Upper lobe of left lung (tissue), 6 donors: ENCODE measurements at regions not wholly inside any gene's neighbourhood (a gene's known extent, or its start where the extent isn't known, plus 50 kb on each side); places are given as distances from the start of the nearest gene placed in this dataset.

Source experiments
- ATAC-seq, 2 donors: fragments of 200-7000 bp; cut with Tn5 transposase; one replicate each; pipeline ENCODE4 v1.9.1; 2022; ENCODE audit warnings: mild to moderate bottlenecking in 2 of 2, moderate library complexity in 2 of 2; ENCODE audit not compliant: low FRiP score in 2 of 2
- DNase-seq, 2 donors: peaks; one replicate each; pipeline ENCODE4 v3.0.0-alpha.2; 2019 to 2020
- H3K27ac ChIP-seq, 4 donors: fragments of 200-600 bp; sonication (generic); one replicate each; pipeline ENCODE4 v1.5.1; 2016 to 2019
- H3K27me3 ChIP-seq, 4 donors: fragments of 200-600 bp; sonication (generic); one replicate each; pipeline ENCODE4 v1.5.1; 2017 to 2019
- H3K36me3 ChIP-seq, 4 donors: fragments of 200-600 bp; sonication (generic); one replicate each; pipeline ENCODE4 v1.5.1; 2016 to 2019
- H3K4me1 ChIP-seq, 4 donors: fragments of 200-600 bp; sonication (generic); one replicate each; pipeline ENCODE4 v1.5.1; 2018 to 2019
- H3K4me3 ChIP-seq, 4 donors: fragments of 200-600 bp; sonication (generic); one replicate each; pipeline ENCODE4 v1.5.1; 2017 to 2019; ENCODE audit warnings: mild to moderate bottlenecking in 2 of 4, moderate library complexity in 1 of 4
- H3K9me3 ChIP-seq, 4 donors: fragments of 200-600 bp; sonication (generic); one replicate each; pipeline ENCODE4 v1.5.1; 2018 to 2019
- CTCF ChIP-seq, 6 experiments: fragments of 450-650 bp in 4 of 6; fragments of 200-600 bp in 2 of 6; sonication (generic) in 2 of 6; IDR thresholded peaks; one replicate each; pipeline ENCODE4 v1.5.1; 2016 to 2019; ENCODE audit warnings: antibody characterized with exemption in 6 of 6
- EP300 ChIP-seq, 4 donors: sonication (generic); formaldehyde crosslinking; IDR thresholded peaks; one replicate each; pipeline ENCODE4 v1.5.1; 2017; ENCODE audit warnings: antibody characterized with exemption in 4 of 4, control low read depth in 2 of 4
- POLR2A ChIP-seq, 4 donors: fragments of 450-650 bp; IDR thresholded peaks; one replicate each; pipeline ENCODE4 v1.5.1; 2016 to 2017; ENCODE audit warnings: antibody characterized with exemption in 4 of 4, mild to moderate bottlenecking in 2 of 4
- POLR2AphosphoS5 ChIP-seq, 2 donors: sonication (generic); formaldehyde crosslinking; IDR thresholded peaks; one replicate each; pipeline ENCODE4 v1.5.1; 2017; ENCODE audit warnings: antibody characterized with exemption in 2 of 2
- WGBS, 2 donors: methylation state at CpG; one replicate each; pipeline ENCODE4 v1.1.5; 2017 to 2018; 5-methylcytosine and 5-hydroxymethylcytosine counted together
- donor health status: DM: no; HTN: no; CAD: no; lungs with moderate emphysema.
- donor health status: DM: no; HTN: yes; CAD: no; lungs with severe emphysema.

GRCh38 chr10:15432266-15432665 is 61.2 kb upstream of the FAM171A1 start:
- Histone ChIP-seq H3K4me3 (no peak overlapping the region), H3K27me3 (no peaks in the 10 kb centered on the region), H3K27ac (no peak overlapping the region), H3K4me1 (no peaks in the 10 kb centered on the region), H3K9me3 (no peaks in the 10 kb centered on the region), H3K36me3 (no peaks in the 10 kb centered on the region)
- 74 to 75% methylated on average over 7 of the region's 7 CpGs for WGBS, 2 donors
- DNase-seq (no peak), ATAC-seq (no peak)
- TF ChIP-seq EP300 (IDR thresholded peaks at IDR 0.05) (no peak), POLR2AphosphoS5 (IDR thresholded peaks at IDR 0.05) (no peak), CTCF (IDR thresholded peaks at IDR 0.05) (no peak), POLR2A (IDR thresholded peaks at IDR 0.05) (no peak)

GRCh38 chr10:15430969-15431771 is 60.1 kb upstream of the FAM171A1 start:
- no peaks in the 10 kb centered on the region for H3K36me3 ChIP-seq
- no peak for ATAC-seq
- H3K27ac ChIP-seq: no peak overlapping the region
- H3K9me3 ChIP-seq: no peaks in the 10 kb centered on the region
- 70 to 80% methylated on average over 7 of the region's 7 CpGs for WGBS, 2 donors
- H3K4me1 ChIP-seq: no peaks in the 10 kb centered on the region
- DNase-seq: no peak
- no peaks in the 10 kb centered on the region for H3K27me3 ChIP-seq
- no peak overlapping the region for H3K4me3 ChIP-seq
- TF ChIP-seq CTCF (IDR thresholded peaks at IDR 0.05) (no peak), POLR2AphosphoS5 (IDR thresholded peaks at IDR 0.05) (no peak), EP300 (IDR thresholded peaks at IDR 0.05) (no peak), POLR2A (IDR thresholded peaks at IDR 0.05) (no peak)

GRCh38 chr10:15428681-15429080 is 57.6 kb upstream of the FAM171A1 start:
- H3K9me3 ChIP-seq: no peaks in the 10 kb centered on the region
- WGBS, 2 donors: 57 to 67% methylated on average over 2 of the region's 2 CpGs

GRCh38 chr10:15427843-15428414 is 56.8 kb upstream of the FAM171A1 start:
- peak in 1 of 2 donors; percentile 43 for ATAC-seq
- no peak for DNase-seq
- H3K27ac ChIP-seq: no peak overlapping the region
- H3K4me1 ChIP-seq: no peaks in the 10 kb centered on the region
- H3K9me3 ChIP-seq: no peaks in the 10 kb centered on the region
- WGBS, 2 donors: 33 to 38% methylated on average over 5 of the region's 5 CpGs
- no peaks in the 10 kb centered on the region for H3K27me3 ChIP-seq
- no peak overlapping the region for H3K4me3 ChIP-seq
- peak in 5 of 6 experiments; percentile 22 to 38 (median 36) for TF ChIP-seq CTCF (IDR thresholded peaks at IDR 0.05)
- no peak for TF ChIP-seq EP300 (IDR thresholded peaks at IDR 0.05)
- no peaks in the 10 kb centered on the region for H3K36me3 ChIP-seq

More at GRCh38 chr10:15428681-15429080, 57.6 kb upstream of the FAM171A1 start:
- H3K4me1 ChIP-seq: no peaks in the 10 kb centered on the region
- H3K4me3 ChIP-seq: no peak overlapping the region
- no peak for ATAC-seq
- no peaks in the 10 kb centered on the region for H3K27me3 ChIP-seq
- no peak overlapping the region for H3K27ac ChIP-seq
- no peak for TF ChIP-seq CTCF (IDR thresholded peaks at IDR 0.05)
- no peak for TF ChIP-seq POLR2AphosphoS5 (IDR thresholded peaks at IDR 0.05)
- no peak for TF ChIP-seq POLR2A (IDR thresholded peaks at IDR 0.05)
- no peak for TF ChIP-seq EP300 (IDR thresholded peaks at IDR 0.05)
- no peaks in the 10 kb centered on the region for H3K36me3 ChIP-seq
- DNase-seq: no peak
